ENCODE measurements at regions not wholly inside any gene's neighbourhood (a gene's known extent, or its start where the extent isn't known, plus 50 kb on each side); places are given as distances from the start of the nearest gene placed in this dataset.

DNA sequence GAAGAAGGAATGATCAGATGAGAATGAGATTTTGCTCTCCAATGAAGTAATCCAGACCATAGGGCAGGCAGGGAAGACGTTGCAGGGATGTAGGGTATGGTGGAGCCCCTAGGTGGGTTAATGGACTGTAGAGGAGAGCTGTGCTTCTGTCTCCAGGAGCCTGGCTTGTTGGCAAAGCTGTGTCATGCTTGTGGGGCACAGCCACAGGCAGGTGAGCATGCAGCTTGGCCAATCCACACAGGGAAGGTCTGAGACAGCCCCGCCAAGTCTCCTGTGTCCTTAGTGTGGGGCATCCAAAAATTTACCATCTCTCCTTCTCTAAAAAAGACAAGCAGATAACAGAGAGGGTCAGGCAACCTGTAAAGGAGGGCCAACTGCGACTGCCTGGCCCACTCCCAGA, 71.4 kb upstream of the FLT1 start:
- Histone ChIP-seq H3K9me3 (no peaks in the 10 kb centered on the region), H3K4me3 (no peak overlapping the region), H3K27me3 (ENCODE audit: low read depth) (no peaks in the 10 kb centered on the region), H3K36me3 (no peaks in the 10 kb centered on the region), H3K27ac (no peak overlapping the region), H3K4me1 (peaks cover 6% of the 10 kb centered on the region)
- TF ChIP-seq, protein P1, sequence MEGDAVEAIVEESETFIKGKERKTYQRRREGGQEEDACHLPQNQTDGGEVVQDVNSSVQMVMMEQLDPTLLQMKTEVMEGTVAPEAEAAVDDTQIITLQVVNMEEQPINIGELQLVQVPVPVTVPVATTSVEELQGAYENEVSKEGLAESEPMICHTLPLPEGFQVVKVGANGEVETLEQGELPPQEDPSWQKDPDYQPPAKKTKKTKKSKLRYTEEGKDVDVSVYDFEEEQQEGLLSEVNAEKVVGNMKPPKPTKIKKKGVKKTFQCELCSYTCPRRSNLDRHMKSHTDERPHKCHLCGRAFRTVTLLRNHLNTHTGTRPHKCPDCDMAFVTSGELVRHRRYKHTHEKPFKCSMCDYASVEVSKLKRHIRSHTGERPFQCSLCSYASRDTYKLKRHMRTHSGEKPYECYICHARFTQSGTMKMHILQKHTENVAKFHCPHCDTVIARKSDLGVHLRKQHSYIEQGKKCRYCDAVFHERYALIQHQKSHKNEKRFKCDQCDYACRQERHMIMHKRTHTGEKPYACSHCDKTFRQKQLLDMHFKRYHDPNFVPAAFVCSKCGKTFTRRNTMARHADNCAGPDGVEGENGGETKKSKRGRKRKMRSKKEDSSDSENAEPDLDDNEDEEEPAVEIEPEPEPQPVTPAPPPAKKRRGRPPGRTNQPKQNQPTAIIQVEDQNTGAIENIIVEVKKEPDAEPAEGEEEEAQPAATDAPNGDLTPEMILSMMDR (IDR thresholded peaks at IDR 0.05), result no peak
- ATAC-seq, result no peak
- DNase-seq, result no peak
- intact Hi-C loops (cut with DNase I), result no loop called here

- H3K4me1 ChIP-seq, result peaks cover 6% of the 10 kb centered on the region
- H3K36me3 ChIP-seq, result no peaks in the 10 kb centered on the region
- intact Hi-C loops (cut with DNase I), result no loop called here
- ATAC-seq, result peak; percentile 90 to 97
- no peak overlapping the region for H3K4me3 ChIP-seq
- TF ChIP-seq, protein P1 (IDR thresholded peaks at IDR 0.05), result no peak
- DNase-seq, result peak; percentile 85
- no peaks in the 10 kb centered on the region for H3K9me3 ChIP-seq
- H3K27me3 ChIP-seq (ENCODE audit: low read depth), result no peaks in the 10 kb centered on the region
- H3K27ac ChIP-seq, result peak overlapping the region; percentile 4
These were observed 69.1 kb upstream of the FLT1 start for GRCh38 chr13:28564030-28564429.

- TF ChIP-seq, protein P1 (IDR thresholded peaks at IDR 0.05), result no peak
- peak in 1 of 2 donors; percentile 6 for ATAC-seq
- H3K4me1 ChIP-seq, result peaks cover 10% of the 10 kb centered on the region
- no peaks in the 10 kb centered on the region for H3K9me3 ChIP-seq
- no peak overlapping the region for H3K27ac ChIP-seq
- DNase-seq, result no peak
- H3K4me3 ChIP-seq, result no peak overlapping the region
- intact Hi-C loops (cut with DNase I), result no loop called here
- no peaks in the 10 kb centered on the region for H3K27me3 ChIP-seq (ENCODE audit: low read depth)
- H3K36me3 ChIP-seq, result no peaks in the 10 kb centered on the region
These were observed 68.7 kb upstream of the FLT1 start for GRCh38 chr13:28563609-28564008.

DNA sequence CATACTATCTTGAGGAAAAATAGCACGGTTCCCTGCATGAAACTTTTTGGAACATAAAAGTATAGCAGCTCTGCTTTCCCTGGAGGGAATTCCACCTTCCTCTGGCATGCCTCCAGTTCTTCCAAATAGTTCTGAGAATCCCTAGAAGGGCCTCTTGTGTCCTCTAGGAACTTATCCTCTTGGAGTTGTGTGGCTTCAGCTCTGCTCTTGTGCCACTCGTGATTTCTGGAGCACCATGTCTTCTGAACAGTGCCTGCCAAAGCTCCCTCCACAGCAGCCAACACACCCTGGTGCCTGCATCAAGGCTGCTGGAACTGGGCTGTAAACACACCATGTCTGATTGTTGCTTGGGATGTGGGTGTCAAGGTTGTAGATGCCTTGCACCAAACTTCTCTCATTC, 65.7 kb upstream of the FLT1 start:
- Histone ChIP-seq H3K27me3 (ENCODE audit: low read depth) (no peaks in the 10 kb centered on the region), H3K36me3 (no peaks in the 10 kb centered on the region), H3K4me1 (peaks cover 17% of the 10 kb centered on the region), H3K27ac (no peak overlapping the region), H3K4me3 (no peak overlapping the region), H3K9me3 (no peaks in the 10 kb centered on the region)
- TF ChIP-seq, protein P1 (IDR thresholded peaks at IDR 0.05), result no peak
- no peak for DNase-seq
- intact Hi-C loops (cut with DNase I), result no loop called here
- no peak for ATAC-seq

DNA sequence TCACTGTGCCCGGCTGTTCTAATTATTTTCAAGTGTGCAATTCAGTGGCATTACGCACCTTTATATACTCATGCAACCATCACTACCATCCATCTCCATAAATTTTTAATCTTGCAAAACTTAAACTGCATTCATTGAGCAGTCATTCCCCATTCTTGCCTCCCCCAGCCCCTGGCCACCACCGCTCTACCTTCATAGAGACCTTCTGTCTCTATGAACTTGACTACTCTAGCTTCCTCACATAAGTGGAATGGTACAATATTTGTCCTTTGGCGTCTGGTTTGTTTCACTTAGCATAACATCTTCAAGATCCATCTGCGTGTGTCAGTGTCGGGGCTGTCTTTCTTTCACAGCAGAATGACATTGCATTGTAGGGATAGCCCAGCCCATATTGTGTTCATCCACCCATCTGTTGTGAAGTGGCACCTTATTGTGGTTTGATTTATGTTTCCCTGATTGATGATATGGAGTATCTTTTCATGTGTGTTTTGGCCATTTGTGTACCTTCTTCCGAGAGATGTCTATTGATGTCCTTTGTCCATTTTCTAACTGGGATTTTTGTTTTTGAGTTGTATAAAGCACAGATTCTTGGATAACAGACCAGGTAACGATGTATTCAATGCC, 64.8 kb upstream of the FLT1 start:
- ATAC-seq, result no peak
- no peaks in the 10 kb centered on the region for H3K27me3 ChIP-seq (ENCODE audit: low read depth)

More for the DNA sequence above, 64.8 kb upstream of the FLT1 start:
- Histone ChIP-seq H3K9me3 (no peaks in the 10 kb centered on the region), H3K4me3 (no peak overlapping the region), H3K27ac (no peak overlapping the region), H3K36me3 (no peaks in the 10 kb centered on the region), H3K4me1 (peaks cover 17% of the 10 kb centered on the region)
- TF ChIP-seq, protein P1 (IDR thresholded peaks at IDR 0.05), result no peak
- intact Hi-C loops (cut with DNase I), result no loop called here
- no peak for DNase-seq
